PC-3 (cell line): ENCODE measurements at regions not wholly inside any gene's neighbourhood (a gene's known extent, or its start where the extent isn't known, plus 50 kb on each side); places are given as distances from the start of the nearest gene placed in this dataset.

ENCODE experiments used
- ATAC-seq: fragments of 200-7000 bp; cut with Tn5 transposase; 2 replicates; pipeline ENCODE4 v1.9.1; 2020; ENCODE audit warnings: mild to moderate bottlenecking, moderate library complexity
- BruUV-seq: library from RNA; stranded (reverse); fragments of 400-500 nt; replicated peaks from 2 replicates; lab custom pipeline; 2021; lab: Mats Ljungman, UMichigan
- CTCF ChIA-PET: fragments of 300-600 bp; sonication (Branson Sonifier 250); formaldehyde crosslinking; loops from one replicate; lab custom pipeline; 2022; ENCODE audit warnings: antibody characterized with exemption; lab: Charles Lee
- POLR2A ChIA-PET: fragments of 300-600 bp; sonication (Branson Sonifier 250); formaldehyde crosslinking; loops from one replicate; lab custom pipeline; 2022; ENCODE audit warnings: antibody characterized with exemption; ENCODE audit not compliant: unreplicated experiment; lab: Charles Lee
- DNase-seq: peaks from one replicate; pipeline ENCODE4 v3.0.0-alpha.2; 2015
- H2AFZ ChIP-seq: fragments of 300-600 bp; sonication (generic); 2 replicates; pipeline ENCODE4 v1.6.0; 2016; ENCODE audit warnings: antibody characterized with exemption, low read length
- H3F3A ChIP-seq: fragments of 300-600 bp; sonication (generic); one replicate; pipeline ENCODE4 v1.6.0; 2017; ENCODE audit warnings: antibody characterized with exemption, low read length, control low read depth, mild to moderate bottlenecking; ENCODE audit not compliant: unreplicated experiment
- H3K27ac ChIP-seq: fragments of 300-600 bp; sonication (generic); 2 replicates; pipeline ENCODE4 v1.5.1; 2016; ENCODE audit warnings: mild to moderate bottlenecking, low read length
- H3K27me3 ChIP-seq: fragments of 300-600 bp; sonication (generic); 2 replicates; pipeline ENCODE4 v1.6.1; 2016; ENCODE audit warnings: low read length, mixed read lengths
- H3K36me3 ChIP-seq: fragments of 300-600 bp; sonication (generic); 2 replicates; pipeline ENCODE4 v1.6.1; 2016; ENCODE audit warnings: low read depth, mixed run types, low read length, mixed read lengths
- H3K4me1 ChIP-seq: fragments of 300-600 bp; sonication (generic); 2 replicates; pipeline ENCODE4 v1.5.1; 2016; ENCODE audit warnings: low read length; ENCODE audit not compliant: insufficient read depth
- H3K4me2 ChIP-seq: fragments of 300-600 bp; sonication (generic); 2 replicates; pipeline ENCODE4 v1.6.0; 2016; ENCODE audit warnings: low read length
- H3K4me3 ChIP-seq: fragments of 300-600 bp; sonication (generic); 2 replicates; pipeline ENCODE4 v1.5.1; 2016; ENCODE audit warnings: mild to moderate bottlenecking, low read length, mixed read lengths
- H3K79me2 ChIP-seq: fragments of 300-600 bp; sonication (generic); 2 replicates; pipeline ENCODE4 v1.6.1; 2017; ENCODE audit warnings: low read length, mixed read lengths
- H3K9ac ChIP-seq: fragments of 300-600 bp; sonication (generic); 2 replicates; pipeline ENCODE4 v1.6.0; 2016; ENCODE audit warnings: mild to moderate bottlenecking, low read length
- H3K9me2 ChIP-seq: fragments of 300-600 bp; sonication (generic); replicated peaks from 2 replicates; pipeline ENCODE4 v1.6.1; 2016; ENCODE audit warnings: mixed run types, low read length, mixed read lengths
- H3K9me3 ChIP-seq: fragments of 300-600 bp; sonication (generic); 2 replicates; pipeline ENCODE4 v1.6.1; 2016; ENCODE audit warnings: low read length, mixed read lengths
- H4K20me1 ChIP-seq: fragments of 300-600 bp; sonication (generic); 2 replicates; pipeline ENCODE4 v1.6.1; 2016; ENCODE audit warnings: low read length, mixed read lengths
- CTCF ChIP-seq: fragments of 300-600 bp; sonication (generic); conservative IDR thresholded peaks from 2 replicates; pipeline ENCODE4 v1.5.1; 2017; ENCODE audit warnings: antibody characterized with exemption, low read depth, mild to moderate bottlenecking, low read length
- EZH2 ChIP-seq: fragments of 300-600 bp; sonication (generic); IDR thresholded peaks from one replicate; pipeline ENCODE4 v1.6.1; 2017; ENCODE audit warnings: antibody characterized with exemption, mild to moderate bottlenecking, low read length; ENCODE audit not compliant: unreplicated experiment
- EZH2phosphoT487 ChIP-seq: fragments of 300-600 bp; sonication (generic); IDR thresholded peaks from 2 replicates; pipeline ENCODE4 v1.6.1; 2018; ENCODE audit warnings: mild to moderate bottlenecking, antibody characterized with exemption, low read length, borderline replicate concordance
- intact Hi-C: fragments of 100-400 bp; cut with micrococcal nuclease; formaldehyde crosslinking; loops from 2 replicates; pipeline ENCODE4 v1.9.0; 2023

- Histone ChIP-seq H3K4me2 (no peak overlapping the region), H3K4me1 (no peaks in the 10 kb centered on the region), H3K9me2 (no peaks in the 10 kb centered on the region), H3K36me3 (no peaks in the 10 kb centered on the region), H3F3A (no peaks in the 10 kb centered on the region), H2AFZ (no peak overlapping the region), H3K27ac (no peak overlapping the region), H3K9me3 (no peaks in the 10 kb centered on the region), H3K27me3 (peaks cover 73% of the 10 kb centered on the region), H3K4me3 (no peak overlapping the region), H3K79me2 (no peaks in the 10 kb centered on the region), H4K20me1 (no peaks in the 10 kb centered on the region), H3K9ac (no peak overlapping the region)
- ChIA-PET POLR2A (no interaction called here), CTCF (no interaction called here)
- no TSS peak for BruUV-seq
- DNase-seq (no peak), ATAC-seq (no peak)
- intact Hi-C loops: no loop called here
- TF ChIP-seq CTCF: no peak
- TF ChIP-seq EZH2: no peak
- TF ChIP-seq EZH2phosphoT487: no peak
Measured at GRCh38 chr2:2909086-2910035, 468.3 kb downstream of the EIPR1 start.

GRCh38 chr2:2906091-2906490 is 471.5 kb downstream of the EIPR1 start:
- H3K9me2 ChIP-seq: no peaks in the 10 kb centered on the region
- ChIA-PET CTCF (no interaction called here), POLR2A (no interaction called here)
- ATAC-seq (no peak), DNase-seq (no peak)
- H3K4me2 ChIP-seq: no peak overlapping the region
- H2AFZ ChIP-seq: no peak overlapping the region
- BruUV-seq: no TSS peak
- H3K4me3 ChIP-seq: no peak overlapping the region
- H3F3A ChIP-seq: no peaks in the 10 kb centered on the region
- no peaks in the 10 kb centered on the region for H3K4me1 ChIP-seq
- intact Hi-C loops: no loop called here
- no peak overlapping the region for H3K27ac ChIP-seq
- H3K9ac ChIP-seq: no peak overlapping the region
- no peaks in the 10 kb centered on the region for H3K9me3 ChIP-seq
- no peaks in the 10 kb centered on the region for H3K79me2 ChIP-seq
- H3K36me3 ChIP-seq: no peaks in the 10 kb centered on the region
- TF ChIP-seq CTCF: no peak
- TF ChIP-seq EZH2: no peak
- TF ChIP-seq EZH2phosphoT487: no peak
- H4K20me1 ChIP-seq: no peaks in the 10 kb centered on the region
- H3K27me3 ChIP-seq: peaks cover 61% of the 10 kb centered on the region

- CTCF ChIA-PET: no interaction called here
Measured at GRCh38 chr2:2904721-2905350, 472.8 kb downstream of the EIPR1 start.

More at GRCh38 chr2:2904721-2905350, 472.8 kb downstream of the EIPR1 start:
- Histone ChIP-seq H3K4me1 (no peaks in the 10 kb centered on the region), H3K4me2 (no peak overlapping the region), H3K36me3 (no peaks in the 10 kb centered on the region), H3K4me3 (no peak overlapping the region), H2AFZ (no peak overlapping the region), H3K9me2 (no peaks in the 10 kb centered on the region), H3K9me3 (no peaks in the 10 kb centered on the region), H3K9ac (no peak overlapping the region), H3K27me3 (peaks cover 48% of the 10 kb centered on the region), H3F3A (no peaks in the 10 kb centered on the region), H3K27ac (no peak overlapping the region), H3K79me2 (no peaks in the 10 kb centered on the region), H4K20me1 (no peaks in the 10 kb centered on the region)
- intact Hi-C loops: no loop called here
- no peak for TF ChIP-seq CTCF
- no peak for TF ChIP-seq EZH2
- no peak for TF ChIP-seq EZH2phosphoT487
- ATAC-seq (no peak), DNase-seq (no peak)
- POLR2A ChIA-PET: no interaction called here
- no TSS peak for BruUV-seq
